Brain microvascular endothelial cell (primary cell): ENCODE measurements at regions not wholly inside any gene's neighbourhood (a gene's known extent, or its start where the extent isn't known, plus 50 kb on each side); places are given as distances from the start of the nearest gene placed in this dataset.

Experiments used
- DNase-seq: peaks from one replicate; pipeline ENCODE4 v3.0.0-alpha.2; 2020
- H3K27ac ChIP-seq: fragments of 250-450 bp; sonication (Bioruptor Pico); 2 replicates; pipeline ENCODE4 v1.5.1; 2020; ENCODE audit warnings: mild to moderate bottlenecking, moderate library complexity
- H3K27me3 ChIP-seq: fragments of 250-450 bp; sonication (Bioruptor Pico); replicated peaks from 2 replicates; pipeline ENCODE4 v1.5.1; 2020; ENCODE audit warnings: mild to moderate bottlenecking
- H3K36me3 ChIP-seq: fragments of 250-450 bp; sonication (Bioruptor Pico); replicated peaks from 2 replicates; pipeline ENCODE4 v1.5.1; 2020; ENCODE audit warnings: mild to moderate bottlenecking
- H3K4me3 ChIP-seq: 2 replicates; pipeline ENCODE4 v1.5.1; 2011; ENCODE audit warnings: low read depth, mild to moderate bottlenecking, control low read depth, low read length, moderate library complexity
- in situ Hi-C: cut with HindIII; loops from 2 replicates; pipeline ENCODE4 v1.10.0; 2017; ENCODE audit warnings: low sequenced_read_pairs, low pct_ligation_motif_present
- TF ChIP-seq, protein P1 (sequence below): IDR thresholded peaks from 2 replicates; pipeline ENCODE4 v1.5.1; 2011; ENCODE audit warnings: low read depth, mild to moderate bottlenecking, moderate library complexity, low read length, control low read depth, inconsistent platforms; ENCODE audit errors: missing control alignments

DNA sequence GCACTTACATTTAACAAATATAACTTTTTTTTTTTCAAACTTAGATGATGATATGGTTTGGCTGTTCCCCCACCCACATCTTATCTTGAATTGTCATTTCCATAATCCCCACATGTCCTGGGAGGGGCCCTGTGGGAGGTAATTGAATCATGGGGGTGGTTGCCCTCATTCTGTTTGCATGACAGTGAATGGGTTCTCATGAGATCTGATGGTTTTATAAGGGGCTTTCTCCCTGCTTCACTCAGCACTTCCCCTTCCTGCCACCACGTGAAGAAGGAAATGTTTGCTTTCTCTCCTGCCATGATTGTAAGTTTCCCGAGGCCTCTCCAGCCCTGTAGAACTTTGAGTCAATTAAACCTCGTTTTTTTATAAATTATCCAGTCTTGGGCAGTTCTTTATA is 432.6 kb downstream of the AMY1C start:
- in situ Hi-C loops, result no loop called here
- no peak for DNase-seq
- Histone ChIP-seq H3K36me3 (no peaks in the 10 kb centered on the region), H3K4me3 (no peak overlapping the region), H3K27me3 (no peaks in the 10 kb centered on the region), H3K27ac (no peak overlapping the region)
- TF ChIP-seq, protein P1, sequence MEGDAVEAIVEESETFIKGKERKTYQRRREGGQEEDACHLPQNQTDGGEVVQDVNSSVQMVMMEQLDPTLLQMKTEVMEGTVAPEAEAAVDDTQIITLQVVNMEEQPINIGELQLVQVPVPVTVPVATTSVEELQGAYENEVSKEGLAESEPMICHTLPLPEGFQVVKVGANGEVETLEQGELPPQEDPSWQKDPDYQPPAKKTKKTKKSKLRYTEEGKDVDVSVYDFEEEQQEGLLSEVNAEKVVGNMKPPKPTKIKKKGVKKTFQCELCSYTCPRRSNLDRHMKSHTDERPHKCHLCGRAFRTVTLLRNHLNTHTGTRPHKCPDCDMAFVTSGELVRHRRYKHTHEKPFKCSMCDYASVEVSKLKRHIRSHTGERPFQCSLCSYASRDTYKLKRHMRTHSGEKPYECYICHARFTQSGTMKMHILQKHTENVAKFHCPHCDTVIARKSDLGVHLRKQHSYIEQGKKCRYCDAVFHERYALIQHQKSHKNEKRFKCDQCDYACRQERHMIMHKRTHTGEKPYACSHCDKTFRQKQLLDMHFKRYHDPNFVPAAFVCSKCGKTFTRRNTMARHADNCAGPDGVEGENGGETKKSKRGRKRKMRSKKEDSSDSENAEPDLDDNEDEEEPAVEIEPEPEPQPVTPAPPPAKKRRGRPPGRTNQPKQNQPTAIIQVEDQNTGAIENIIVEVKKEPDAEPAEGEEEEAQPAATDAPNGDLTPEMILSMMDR, result no peak

DNA sequence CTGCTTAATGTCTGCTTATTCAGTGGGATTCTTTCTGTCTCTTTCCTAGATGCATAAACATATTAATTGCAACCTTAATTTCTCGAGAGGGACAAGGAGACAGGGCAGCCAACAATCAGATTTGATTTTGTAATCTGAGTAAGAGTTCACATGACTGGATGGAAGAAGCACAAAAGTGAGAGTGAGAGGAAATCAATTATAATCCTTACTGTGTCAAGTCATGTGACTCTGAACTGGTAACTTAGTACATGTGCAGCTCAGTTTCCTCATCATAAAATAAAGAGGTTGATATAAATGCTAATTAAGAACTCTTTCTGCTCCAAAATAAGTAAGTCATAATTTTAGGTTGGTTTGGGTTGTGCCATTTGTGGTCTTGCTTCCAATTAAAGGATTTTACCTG is 439.5 kb downstream of the AMY1C start:
- H3K36me3 ChIP-seq, result no peaks in the 10 kb centered on the region
- H3K4me3 ChIP-seq, result no peak overlapping the region
- H3K27ac ChIP-seq, result no peak overlapping the region
- TF ChIP-seq, protein P1, result no peak
- in situ Hi-C loops, result no loop called here
- H3K27me3 ChIP-seq, result no peaks in the 10 kb centered on the region
- DNase-seq, result no peak

DNA sequence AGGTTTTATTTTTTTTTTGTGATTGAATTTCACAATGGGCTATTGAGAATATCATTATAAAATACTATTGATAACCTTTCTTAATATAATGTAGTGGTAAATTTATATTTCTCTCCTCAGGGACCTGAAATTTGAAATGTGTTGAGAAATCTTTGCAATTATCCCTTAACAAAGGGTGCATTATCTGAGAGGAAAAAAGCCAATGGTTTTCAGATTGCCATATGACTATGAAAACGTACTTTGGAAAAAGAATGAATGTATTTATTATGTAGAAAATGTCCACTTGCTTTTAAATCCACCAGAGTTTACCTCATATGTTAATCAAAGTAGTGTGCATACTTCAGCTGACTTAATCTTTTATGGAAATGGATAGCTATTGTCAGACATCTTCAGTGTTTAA is 441.1 kb downstream of the AMY1C start:
- TF ChIP-seq, protein P1, result no peak
- in situ Hi-C loops, result no loop called here
- Histone ChIP-seq H3K27me3 (no peaks in the 10 kb centered on the region), H3K4me3 (no peak overlapping the region), H3K36me3 (no peaks in the 10 kb centered on the region), H3K27ac (no peak overlapping the region)
- DNase-seq, result no peak

DNA sequence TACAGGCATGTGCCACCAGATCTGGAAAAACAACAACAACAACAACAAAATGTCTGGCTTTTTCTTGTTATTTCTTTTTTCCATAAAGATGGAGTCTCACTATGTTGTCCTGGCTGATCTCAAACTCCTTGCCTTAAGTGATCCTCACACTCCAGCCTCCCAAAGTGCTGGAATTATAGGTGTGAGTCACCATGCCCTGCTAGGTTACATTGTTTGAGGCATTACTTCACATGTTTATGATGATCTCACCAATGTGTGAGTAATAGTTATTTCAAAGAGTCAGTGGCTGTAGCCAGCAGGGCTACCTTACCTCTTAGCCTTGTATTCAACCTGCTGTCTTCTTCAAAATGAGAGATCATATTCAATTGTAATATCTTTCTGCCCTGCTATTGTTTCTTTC is 445.7 kb downstream of the AMY1C start:
- no peak overlapping the region for H3K27ac ChIP-seq
- no peak overlapping the region for H3K4me3 ChIP-seq
- no peaks in the 10 kb centered on the region for H3K36me3 ChIP-seq
- no peak for DNase-seq
- in situ Hi-C loops, result no loop called here
- TF ChIP-seq, protein P1, result no peak
- no peaks in the 10 kb centered on the region for H3K27me3 ChIP-seq

DNA sequence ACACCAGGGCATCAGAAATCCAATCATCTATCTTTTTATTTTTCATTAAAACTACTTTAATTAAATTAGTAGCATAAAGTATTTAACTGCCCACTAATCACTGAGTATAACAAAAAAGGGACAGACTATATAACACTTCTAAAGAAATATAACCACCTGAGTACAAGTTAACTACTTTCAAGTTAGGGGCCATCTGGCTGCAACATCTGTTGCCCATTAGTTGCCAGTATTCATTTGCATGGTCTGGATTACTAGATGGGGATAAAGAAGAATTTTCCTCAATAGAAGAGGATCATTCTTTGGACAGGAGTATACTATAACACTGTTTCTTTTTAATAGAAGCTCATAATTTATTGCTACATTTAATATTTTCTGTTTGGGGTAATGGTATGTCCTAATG is 446.4 kb downstream of the AMY1C start:
- TF ChIP-seq, protein P1, result no peak
- in situ Hi-C loops, result no loop called here
- no peak overlapping the region for H3K27ac ChIP-seq
- H3K27me3 ChIP-seq, result no peaks in the 10 kb centered on the region
- no peak for DNase-seq
- H3K36me3 ChIP-seq, result no peaks in the 10 kb centered on the region
- no peak overlapping the region for H3K4me3 ChIP-seq

DNA sequence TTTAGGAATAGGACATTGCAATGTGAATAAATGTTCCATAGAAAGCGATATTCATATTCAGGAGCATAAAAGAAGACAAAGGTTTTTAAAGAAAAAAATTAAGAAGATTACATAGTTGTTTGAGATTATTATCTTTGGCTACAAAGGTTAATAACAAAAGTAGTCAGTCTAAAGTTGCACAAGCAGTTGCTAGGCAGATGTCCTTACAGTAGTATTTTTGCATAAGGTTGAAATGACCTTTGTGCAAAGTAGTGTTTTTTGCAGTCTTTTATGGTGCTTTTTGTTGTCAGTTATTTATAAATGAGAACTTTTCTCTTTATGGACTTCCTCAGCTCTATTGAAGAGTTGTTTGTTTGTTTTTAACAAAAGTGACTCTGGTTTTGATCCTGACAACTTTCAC is 447.8 kb downstream of the AMY1C start:
- in situ Hi-C loops, result no loop called here
- no peaks in the 10 kb centered on the region for H3K27me3 ChIP-seq
- TF ChIP-seq, protein P1, result no peak
- H3K36me3 ChIP-seq, result no peaks in the 10 kb centered on the region
- H3K27ac ChIP-seq, result no peak overlapping the region
- no peak for DNase-seq
- H3K4me3 ChIP-seq, result no peak overlapping the region
